IMR-90 (cell line): ENCODE measurements at regions not wholly inside any gene's neighbourhood (a gene's known extent, or its start where the extent isn't known, plus 50 kb on each side); places are given as distances from the start of the nearest gene placed in this dataset.

Experiments used
- ATAC-seq: fragments of 200-7000 bp; cut with Tn5 transposase; 2 replicates; pipeline ENCODE4 v1.9.1; 2020; ENCODE audit warnings: low read depth, mild to moderate bottlenecking, moderate library complexity
- BruUV-seq: library from RNA; stranded (reverse); fragments of 400-500 nt; replicated peaks from 2 replicates; lab custom pipeline; 2021; lab: Mats Ljungman, UMichigan
- CTCF ChIA-PET: fragments of 300-600 bp; formaldehyde crosslinking; extraction: SDS; loops from one replicate; lab custom pipeline; 2021; ENCODE audit warnings: antibody characterized with exemption; lab: Yijun Ruan, JAX
- POLR2A ChIA-PET: fragments of 300-600 bp; sonication (Branson Sonifier 250); formaldehyde crosslinking; loops from one replicate; lab custom pipeline; 2022; ENCODE audit warnings: antibody characterized with exemption; ENCODE audit not compliant: unreplicated experiment; lab: Charles Lee
- DNase-seq: peaks from one replicate; pipeline ENCODE4 v3.0.0; 2013
- H2AFZ ChIP-seq: replicated peaks from 2 replicates; pipeline ENCODE3; 2013; ENCODE audit warnings: low read length, mild to moderate bottlenecking; ENCODE audit not compliant: poor library complexity
- H2AK5ac ChIP-seq: 2 replicates; pipeline ENCODE4 v1.6.1; 2013; ENCODE audit warnings: low read depth, low read length, inconsistent platforms
- H2AK9ac ChIP-seq: replicated peaks from 2 replicates; pipeline ENCODE3; 2013; ENCODE audit warnings: mild to moderate bottlenecking, low read depth, low read length, moderate library complexity; ENCODE audit not compliant: poor library complexity
- H2BK120ac ChIP-seq: 2 replicates; pipeline ENCODE4 v1.6.1; 2013; ENCODE audit warnings: low read depth, low read length, inconsistent platforms
- H2BK15ac ChIP-seq: 3 replicates; pipeline ENCODE4 v1.6.1; 2013; ENCODE audit warnings: low read depth, low read length, inconsistent platforms
- H2BK20ac ChIP-seq: 2 replicates; pipeline ENCODE4 v1.6.1; 2013; ENCODE audit warnings: low read depth, mild to moderate bottlenecking, inconsistent platforms, low read length, moderate library complexity
- H2BK5ac ChIP-seq: 2 replicates; pipeline ENCODE4 v1.6.1; 2013; ENCODE audit warnings: mild to moderate bottlenecking, low read depth, low read length, inconsistent platforms; ENCODE audit not compliant: poor library complexity, severe bottlenecking
- H3K14ac ChIP-seq: replicated peaks from 2 replicates; pipeline ENCODE4 v1.6.1; 2013; ENCODE audit warnings: low read depth, low read length, inconsistent platforms
- H3K18ac ChIP-seq: 2 replicates; pipeline ENCODE4 v1.6.1; 2013; ENCODE audit warnings: low read depth, low read length, control low read depth
- H3K23ac ChIP-seq: 2 replicates; pipeline ENCODE4 v1.6.1; 2013; ENCODE audit warnings: low read depth, low read length, inconsistent platforms
- H3K27ac ChIP-seq: 2 replicates; pipeline ENCODE4 v1.5.1; 2013; ENCODE audit warnings: mild to moderate bottlenecking, control low read depth, low read length; ENCODE audit not compliant: insufficient read depth
- H3K27me3 ChIP-seq: 2 replicates; pipeline ENCODE4 v1.6.1; 2013; ENCODE audit warnings: low read length; ENCODE audit not compliant: control insufficient read depth, insufficient read depth
- H3K36me3 ChIP-seq: 2 replicates; pipeline ENCODE4 v1.6.1; 2013; ENCODE audit warnings: low read length, mixed read lengths; ENCODE audit not compliant: control insufficient read depth, insufficient read depth
- H3K4ac ChIP-seq: 2 replicates; pipeline ENCODE4 v1.6.1; 2013; ENCODE audit warnings: low read depth, low read length, inconsistent platforms
- H3K4me1 ChIP-seq: 2 replicates; pipeline ENCODE4 v1.6.1; 2013; ENCODE audit warnings: low read length, mixed read lengths; ENCODE audit not compliant: control insufficient read depth, insufficient read depth
- H3K4me2 ChIP-seq: 2 replicates; pipeline ENCODE4 v1.6.1; 2013; ENCODE audit warnings: low read depth, mild to moderate bottlenecking, control low read depth, low read length, moderate library complexity
- H3K4me3 ChIP-seq: 2 replicates; pipeline ENCODE4 v1.5.1; 2013; ENCODE audit warnings: low read depth, mild to moderate bottlenecking, control low read depth, low read length, moderate library complexity; ENCODE audit not compliant: insufficient read depth
- H3K56ac ChIP-seq: 2 replicates; pipeline ENCODE4 v1.6.1; 2013; ENCODE audit warnings: low read length, inconsistent platforms; ENCODE audit not compliant: insufficient read depth; ENCODE audit errors: extremely low read depth
- H3K79me1 ChIP-seq, 2 experiments: 2 replicates each; pipeline ENCODE4 v1.6.1; 2013; ENCODE audit warnings: low read length in 2 of 2, inconsistent platforms in 1 of 2, low read depth in 1 of 2
- H3K9ac ChIP-seq: 2 replicates; pipeline ENCODE4 v1.6.1; 2013; ENCODE audit warnings: low read depth, low read length, control low read depth
- H3K9me1 ChIP-seq: 2 replicates; pipeline ENCODE4 v1.6.1; 2013; ENCODE audit warnings: low read length, inconsistent platforms; ENCODE audit not compliant: insufficient read depth
- H3K9me3 ChIP-seq: 2 replicates; pipeline ENCODE4 v1.6.1; 2013; ENCODE audit warnings: low read length; ENCODE audit not compliant: control insufficient read depth, insufficient read depth
- H4K20me1 ChIP-seq: 2 replicates; pipeline ENCODE4 v1.6.1; 2013; ENCODE audit warnings: low read length, inconsistent platforms; ENCODE audit not compliant: insufficient read depth
- H4K5ac ChIP-seq: 2 replicates; pipeline ENCODE4 v1.6.1; 2013; ENCODE audit warnings: mild to moderate bottlenecking, low read depth, low read length, control low read depth
- H4K8ac ChIP-seq, 2 experiments: 2 replicates each; pipeline ENCODE4 v1.6.1; 2013; ENCODE audit warnings: low read depth in 2 of 2, low read length in 2 of 2, control low read depth in 1 of 2, inconsistent platforms in 1 of 2
- H4K91ac ChIP-seq: 2 replicates; pipeline ENCODE4 v1.6.1; 2013; ENCODE audit warnings: low read depth, low read length, inconsistent platforms; ENCODE audit not compliant: insufficient read depth
- CEBPB ChIP-seq: IDR thresholded peaks from 2 replicates; pipeline ENCODE4 v1.6.1; 2012; ENCODE audit warnings: low read depth, low read length, improper control_type of control experiment
- CHD1 ChIP-seq: IDR thresholded peaks from 2 replicates; pipeline ENCODE4 v1.6.1; 2012; ENCODE audit warnings: low read depth, low read length, improper control_type of control experiment
- ELK1 ChIP-seq: fragments of 150-350 bp; IDR thresholded peaks from 2 replicates; pipeline ENCODE4 v1.6.1; 2016; ENCODE audit warnings: low read depth, mild to moderate bottlenecking, low read length, moderate library complexity, borderline replicate concordance
- NFE2L2 ChIP-seq: fragments of 150-350 bp; IDR thresholded peaks from 2 replicates; pipeline ENCODE4 v1.6.1; 2016; ENCODE audit warnings: low read depth, mild to moderate bottlenecking, low read length
- RAD21 ChIP-seq: IDR thresholded peaks from 2 replicates; pipeline ENCODE4 v1.6.1; 2012; ENCODE audit warnings: low read length, improper control_type of control experiment
- RCOR1 ChIP-seq: IDR thresholded peaks from 2 replicates; pipeline ENCODE4 v1.6.1; 2012; ENCODE audit warnings: mild to moderate bottlenecking, low read length, improper control_type of control experiment; ENCODE audit not compliant: insufficient replicate concordance
- WGBS, 2 experiments: methylation state at CpG; one replicate each; pipeline versions ENCODE4 v1.1.5 to v1.1.7; 2013; ENCODE audit warnings: missing lambda C conversion rate in 2 of 2; ENCODE audit not compliant: insufficient read length in 1 of 2; ENCODE audit errors: extremely low coverage in 2 of 2; 5-methylcytosine and 5-hydroxymethylcytosine counted together
- dilution Hi-C: fragments of 300-500 bp; cut with HindIII; formaldehyde crosslinking; loops from one replicate; pipeline ENCODE4 v1.14.3; 2018; ENCODE audit warnings: low sequenced_read_pairs; ENCODE audit not compliant: unreplicated experiment
- in situ Hi-C: fragments of 300-500 bp; cut with MboI; formaldehyde crosslinking; loops from 3 replicates; pipeline ENCODE4 v1.14.3; 2019; ENCODE audit warnings: low sequenced_read_pairs, inconsistent platforms, mixed read lengths
- intact Hi-C: fragments of 100-400 bp; cut with micrococcal nuclease; formaldehyde crosslinking; loops from 2 replicates; pipeline ENCODE4 v1.10.0; 2022

- dilution Hi-C loops, result loop anchor here (25.0 kb wide), 1 partner anchor 188 kb away; no protein-coding TSS in a partner anchor
- Histone ChIP-seq H2BK15ac (no peak overlapping the region), H3K9me3 (no peaks in the 10 kb centered on the region), H3K4me3 (no peak overlapping the region), H4K5ac (no peak overlapping the region), H2AK9ac (no peak overlapping the region), H2BK5ac (no peak overlapping the region), H4K91ac (no peak overlapping the region), H2BK120ac (no peak overlapping the region), H3K14ac (no peak overlapping the region), H3K27me3 (no peaks in the 10 kb centered on the region), H3K9ac (no peak overlapping the region), H3K27ac (no peak overlapping the region), H3K9me1 (no peaks in the 10 kb centered on the region), H3K79me1 (no peaks in the 10 kb centered on the region), H3K36me3 (no peaks in the 10 kb centered on the region), H3K56ac (no peak overlapping the region), H3K4me1 (no peaks in the 10 kb centered on the region), H4K8ac (no peak overlapping the region), H2AK5ac (no peak overlapping the region), H2AFZ (no peak overlapping the region), H3K23ac (no peak overlapping the region), H2BK20ac (no peak overlapping the region), H3K18ac (no peak overlapping the region), H3K4ac (no peak overlapping the region), H4K20me1 (no peaks in the 10 kb centered on the region), H3K4me2 (no peak overlapping the region)
- ChIA-PET CTCF (no interaction called here), POLR2A (no interaction called here)
- TF ChIP-seq NFE2L2 (no peak), RAD21 (no peak), ELK1 (no peak), RCOR1 (no peak), CHD1 (no peak), CEBPB (no peak)
- BruUV-seq, result no TSS peak
- ATAC-seq, result no peak
- WGBS, 2 experiments, result no CpG with 5 or more reads among the region's 7 CpGs
- in situ Hi-C loops, result loop anchor here (25.0 kb wide), 1 partner anchor 463 kb away; no protein-coding TSS in a partner anchor
- no peak for DNase-seq
- intact Hi-C loops, result no loop called here
Measured at GRCh38 chr7:86949052-86949778, 110.2 kb downstream of the ELAPOR2 start.
